ENCODE measurements at regions not wholly inside any gene's neighbourhood (a gene's known extent, or its start where the extent isn't known, plus 50 kb on each side); places are given as distances from the start of the nearest gene placed in this dataset.

- TF ChIP-seq BATF2 (CRISPR knock-in tag; IDR thresholded peaks at IDR 0.05) (no peak), WIZ (CRISPR knock-in tag; IDR thresholded peaks at IDR 0.05) (no peak)
Observed at GRCh38 chr7:149686449-149686848, 86.9 kb downstream of the ZNF467 start (continued).

GRCh38 chr7:149686011-149686410, 87.4 kb downstream of the ZNF467 start:
- intact Hi-C loops (cut with micrococcal nuclease; ENCODE audit: unreplicated experiment): no loop called here
- ATAC-seq (no peak), FAIRE-seq (no peak), DNase-seq (ENCODE audit: low spot score) (no peak)
- Histone ChIP-seq H3K4me3 (replicated peaks in 1 of 3; ENCODE audit: insufficient read depth in 1 of 3, low read depth in 2 of 3, low read length in 3 of 3) (no peak overlapping the region), H3K4me2 (ENCODE audit: low read depth, low read length) (no peak overlapping the region), H3K27me3 (ENCODE audit: control insufficient read depth in 1 of 2, insufficient read depth in 2 of 2, low read length in 2 of 2) (no peaks in the 10 kb centered on the region; a peak in 2 of 5 replicates), H3K79me2 (ENCODE audit: insufficient read depth, low read length) (no peaks in the 10 kb centered on the region), H3K9ac (ENCODE audit: insufficient read depth, low read depth, low read length) (no peak overlapping the region), H3K36me3 (replicated peaks in 1 of 2; ENCODE audit: control insufficient read depth in 1 of 2, insufficient read depth in 2 of 2, low read length in 2 of 2) (no peaks in the 10 kb centered on the region), H3K4me1 (ENCODE audit: insufficient read depth, low read length) (peaks cover 16% of the 10 kb centered on the region), H3K27ac (ENCODE audit: extremely low read length, insufficient read depth, low read length) (no peak overlapping the region), H2AFZ (ENCODE audit: low read length) (no peak overlapping the region), H4K20me1 (ENCODE audit: insufficient read depth, low read length) (peaks cover 3% of the 10 kb centered on the region; the same call in 1 of the 2 replicates), H3K9me3 (ENCODE audit: low read length) (no peaks in the 10 kb centered on the region)
- in situ Hi-C loops (cut with HindIII; ENCODE audit: extremely low pct_ligation_motif_present, low pct_unique_long_range_greater_than_20kb): no loop called here
- POLR2A ChIA-PET: no interaction called here
- TF ChIP-seq, protein P1, sequence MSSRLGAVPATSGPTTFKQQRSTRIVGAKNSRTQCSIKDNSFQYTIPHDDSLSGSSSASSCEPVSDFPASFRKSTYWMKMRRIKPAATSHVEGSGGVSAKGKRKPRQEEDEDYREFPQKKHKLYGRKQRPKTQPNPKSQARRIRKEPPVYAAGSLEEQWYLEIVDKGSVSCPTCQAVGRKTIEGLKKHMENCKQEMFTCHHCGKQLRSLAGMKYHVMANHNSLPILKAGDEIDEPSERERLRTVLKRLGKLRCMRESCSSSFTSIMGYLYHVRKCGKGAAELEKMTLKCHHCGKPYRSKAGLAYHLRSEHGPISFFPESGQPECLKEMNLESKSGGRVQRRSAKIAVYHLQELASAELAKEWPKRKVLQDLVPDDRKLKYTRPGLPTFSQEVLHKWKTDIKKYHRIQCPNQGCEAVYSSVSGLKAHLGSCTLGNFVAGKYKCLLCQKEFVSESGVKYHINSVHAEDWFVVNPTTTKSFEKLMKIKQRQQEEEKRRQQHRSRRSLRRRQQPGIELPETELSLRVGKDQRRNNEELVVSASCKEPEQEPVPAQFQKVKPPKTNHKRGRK (CRISPR knock-in tag; IDR thresholded peaks at IDR 0.05): no peak
- TF ChIP-seq CBX1 (IDR thresholded peaks at IDR 0.05; ENCODE audit: low read depth): no peak
- TF ChIP-seq, protein P2, sequence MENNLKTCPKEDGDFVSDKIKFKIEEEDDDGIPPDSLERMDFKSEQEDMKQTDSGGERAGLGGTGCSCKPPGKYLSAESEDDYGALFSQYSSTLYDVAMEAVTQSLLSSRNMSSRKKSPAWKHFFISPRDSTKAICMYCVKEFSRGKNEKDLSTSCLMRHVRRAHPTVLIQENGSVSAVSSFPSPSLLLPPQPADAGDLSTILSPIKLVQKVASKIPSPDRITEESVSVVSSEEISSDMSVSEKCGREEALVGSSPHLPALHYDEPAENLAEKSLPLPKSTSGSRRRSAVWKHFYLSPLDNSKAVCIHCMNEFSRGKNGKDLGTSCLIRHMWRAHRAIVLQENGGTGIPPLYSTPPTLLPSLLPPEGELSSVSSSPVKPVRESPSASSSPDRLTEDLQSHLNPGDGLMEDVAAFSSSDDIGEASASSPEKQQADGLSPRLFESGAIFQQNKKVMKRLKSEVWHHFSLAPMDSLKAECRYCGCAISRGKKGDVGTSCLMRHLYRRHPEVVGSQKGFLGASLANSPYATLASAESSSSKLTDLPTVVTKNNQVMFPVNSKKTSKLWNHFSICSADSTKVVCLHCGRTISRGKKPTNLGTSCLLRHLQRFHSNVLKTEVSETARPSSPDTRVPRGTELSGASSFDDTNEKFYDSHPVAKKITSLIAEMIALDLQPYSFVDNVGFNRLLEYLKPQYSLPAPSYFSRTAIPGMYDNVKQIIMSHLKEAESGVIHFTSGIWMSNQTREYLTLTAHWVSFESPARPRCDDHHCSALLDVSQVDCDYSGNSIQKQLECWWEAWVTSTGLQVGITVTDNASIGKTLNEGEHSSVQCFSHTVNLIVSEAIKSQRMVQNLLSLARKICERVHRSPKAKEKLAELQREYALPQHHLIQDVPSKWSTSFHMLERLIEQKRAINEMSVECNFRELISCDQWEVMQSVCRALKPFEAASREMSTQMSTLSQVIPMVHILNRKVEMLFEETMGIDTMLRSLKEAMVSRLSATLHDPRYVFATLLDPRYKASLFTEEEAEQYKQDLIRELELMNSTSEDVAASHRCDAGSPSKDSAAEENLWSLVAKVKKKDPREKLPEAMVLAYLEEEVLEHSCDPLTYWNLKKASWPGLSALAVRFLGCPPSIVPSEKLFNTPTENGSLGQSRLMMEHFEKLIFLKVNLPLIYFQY (CRISPR knock-in tag; IDR thresholded peaks at IDR 0.05; ENCODE audit: borderline replicate concordance): no peak
- BruUV-seq (replicated peaks): no TSS peak
- CTCF ChIA-PET (ENCODE audit: low intra/inter-chr PET ratio, low total read pairs): no interaction called here
- 25% methylated on average over 3 of the region's 3 CpGs for WGBS (ENCODE audit: low lambda C conversion rate)

All from HepG2 (cell line).